H1 (cell line): ENCODE measurements at regions not wholly inside any gene's neighbourhood (a gene's known extent, or its start where the extent isn't known, plus 50 kb on each side); places are given as distances from the start of the nearest gene placed in this dataset.

Experiments
- CBX5 ChIP-seq: fragments of 300-800, 300-1000 bp; sonication (generic); IDR thresholded peaks from 2 replicates; pipeline ENCODE4 v1.7.1; 2016; ENCODE audit warnings: antibody characterized with exemption, low read length, low read depth
- CHD1 ChIP-seq: IDR thresholded peaks from 2 replicates; pipeline ENCODE4 v1.6.1; 2012; ENCODE audit warnings: low read depth, low read length, improper control_type of control experiment
- EP300 ChIP-seq, 2 experiments: IDR thresholded peaks; 1 replicate in 1 of 2; 2 replicates in 1 of 2; pipeline ENCODE4 v1.6.1; 2011 to 2012; ENCODE audit warnings: low read depth in 2 of 2, low read length in 2 of 2, mild to moderate bottlenecking in 2 of 2, borderline replicate concordance in 1 of 2, inconsistent platforms in 1 of 2, moderate library complexity in 1 of 2
- HDAC6 ChIP-seq: IDR thresholded peaks from one replicate; pipeline ENCODE4 v1.7.1; 2012; ENCODE audit warnings: low read depth, mild to moderate bottlenecking, inconsistent platforms, low read length, moderate library complexity
- NANOG ChIP-seq: IDR thresholded peaks from 2 replicates; pipeline ENCODE4 v1.6.1; 2011; ENCODE audit warnings: low read length, low read depth, mild to moderate bottlenecking, inconsistent platforms; ENCODE audit not compliant: insufficient read depth, poor library complexity, severe bottlenecking
- POLR2A ChIP-seq, 2 experiments: IDR thresholded peaks; 1 replicate in 1 of 2; 2 replicates in 1 of 2; pipeline ENCODE4 v1.6.1; 2011; ENCODE audit warnings: low read depth in 2 of 2, low read length in 2 of 2, mild to moderate bottlenecking in 2 of 2; ENCODE audit errors: control extremely low read depth in 1 of 2
- RBBP5 ChIP-seq: IDR thresholded peaks from 2 replicates; pipeline ENCODE4 v1.7.1; 2012; ENCODE audit warnings: low read depth, mild to moderate bottlenecking, inconsistent platforms, low read length, moderate library complexity, borderline replicate concordance
- RXRA ChIP-seq: IDR thresholded peaks from 2 replicates; pipeline ENCODE4 v1.6.1; 2011; ENCODE audit warnings: low read depth, mild to moderate bottlenecking, low read length, moderate library complexity; ENCODE audit not compliant: insufficient read depth
- SIN3A ChIP-seq, 2 experiments: IDR thresholded peaks in 1 of 2; conservative IDR thresholded peaks in 1 of 2; 2 replicates each; pipeline ENCODE4 v1.6.1; 2011 to 2012; ENCODE audit warnings: low read length in 2 of 2, improper control_type of control experiment in 1 of 2, low read depth in 1 of 2, mild to moderate bottlenecking in 1 of 2
- SIX5 ChIP-seq: IDR thresholded peaks from 2 replicates; pipeline ENCODE4 v1.6.1; 2011; ENCODE audit warnings: mild to moderate bottlenecking, low read depth, low read length
- SRF ChIP-seq: IDR thresholded peaks from 2 replicates; pipeline ENCODE4 v1.6.1; 2011; ENCODE audit warnings: mild to moderate bottlenecking, low read depth, low read length, moderate library complexity
- TEAD4 ChIP-seq: IDR thresholded peaks from 2 replicates; pipeline ENCODE4 v1.6.1; 2012; ENCODE audit warnings: low read depth, low read length, inconsistent platforms, mixed read lengths
- TF ChIP-seq, protein P1 (sequence below): fragments of 300-600 bp; sonication (generic); IDR thresholded peaks from 2 replicates; pipeline ENCODE4 v1.7.1; 2012; ENCODE audit warnings: low read length, moderate library complexity, mild to moderate bottlenecking, inconsistent platforms; ENCODE audit not compliant: insufficient replicate concordance

DNA sequence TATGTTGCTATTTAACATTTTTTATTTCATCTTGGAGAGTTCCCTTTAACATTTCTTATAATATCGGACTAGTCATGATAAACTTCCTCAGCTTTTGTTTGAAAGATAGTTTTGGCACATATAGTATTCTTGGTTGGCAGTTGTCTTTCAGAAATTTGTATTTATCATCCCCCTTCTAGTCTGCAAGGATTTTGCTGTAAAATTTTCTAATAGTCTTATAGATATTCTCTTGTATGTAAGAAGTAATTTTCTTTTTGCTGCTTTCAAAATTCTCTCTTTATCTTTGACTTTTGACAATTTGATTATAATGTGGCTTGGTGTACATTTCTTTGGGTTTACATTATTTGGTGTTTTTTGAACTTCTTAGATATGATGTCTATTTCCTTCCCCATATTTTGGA, 116.0 kb upstream of the AVPR1A start (continued):
- TF ChIP-seq, protein P1, sequence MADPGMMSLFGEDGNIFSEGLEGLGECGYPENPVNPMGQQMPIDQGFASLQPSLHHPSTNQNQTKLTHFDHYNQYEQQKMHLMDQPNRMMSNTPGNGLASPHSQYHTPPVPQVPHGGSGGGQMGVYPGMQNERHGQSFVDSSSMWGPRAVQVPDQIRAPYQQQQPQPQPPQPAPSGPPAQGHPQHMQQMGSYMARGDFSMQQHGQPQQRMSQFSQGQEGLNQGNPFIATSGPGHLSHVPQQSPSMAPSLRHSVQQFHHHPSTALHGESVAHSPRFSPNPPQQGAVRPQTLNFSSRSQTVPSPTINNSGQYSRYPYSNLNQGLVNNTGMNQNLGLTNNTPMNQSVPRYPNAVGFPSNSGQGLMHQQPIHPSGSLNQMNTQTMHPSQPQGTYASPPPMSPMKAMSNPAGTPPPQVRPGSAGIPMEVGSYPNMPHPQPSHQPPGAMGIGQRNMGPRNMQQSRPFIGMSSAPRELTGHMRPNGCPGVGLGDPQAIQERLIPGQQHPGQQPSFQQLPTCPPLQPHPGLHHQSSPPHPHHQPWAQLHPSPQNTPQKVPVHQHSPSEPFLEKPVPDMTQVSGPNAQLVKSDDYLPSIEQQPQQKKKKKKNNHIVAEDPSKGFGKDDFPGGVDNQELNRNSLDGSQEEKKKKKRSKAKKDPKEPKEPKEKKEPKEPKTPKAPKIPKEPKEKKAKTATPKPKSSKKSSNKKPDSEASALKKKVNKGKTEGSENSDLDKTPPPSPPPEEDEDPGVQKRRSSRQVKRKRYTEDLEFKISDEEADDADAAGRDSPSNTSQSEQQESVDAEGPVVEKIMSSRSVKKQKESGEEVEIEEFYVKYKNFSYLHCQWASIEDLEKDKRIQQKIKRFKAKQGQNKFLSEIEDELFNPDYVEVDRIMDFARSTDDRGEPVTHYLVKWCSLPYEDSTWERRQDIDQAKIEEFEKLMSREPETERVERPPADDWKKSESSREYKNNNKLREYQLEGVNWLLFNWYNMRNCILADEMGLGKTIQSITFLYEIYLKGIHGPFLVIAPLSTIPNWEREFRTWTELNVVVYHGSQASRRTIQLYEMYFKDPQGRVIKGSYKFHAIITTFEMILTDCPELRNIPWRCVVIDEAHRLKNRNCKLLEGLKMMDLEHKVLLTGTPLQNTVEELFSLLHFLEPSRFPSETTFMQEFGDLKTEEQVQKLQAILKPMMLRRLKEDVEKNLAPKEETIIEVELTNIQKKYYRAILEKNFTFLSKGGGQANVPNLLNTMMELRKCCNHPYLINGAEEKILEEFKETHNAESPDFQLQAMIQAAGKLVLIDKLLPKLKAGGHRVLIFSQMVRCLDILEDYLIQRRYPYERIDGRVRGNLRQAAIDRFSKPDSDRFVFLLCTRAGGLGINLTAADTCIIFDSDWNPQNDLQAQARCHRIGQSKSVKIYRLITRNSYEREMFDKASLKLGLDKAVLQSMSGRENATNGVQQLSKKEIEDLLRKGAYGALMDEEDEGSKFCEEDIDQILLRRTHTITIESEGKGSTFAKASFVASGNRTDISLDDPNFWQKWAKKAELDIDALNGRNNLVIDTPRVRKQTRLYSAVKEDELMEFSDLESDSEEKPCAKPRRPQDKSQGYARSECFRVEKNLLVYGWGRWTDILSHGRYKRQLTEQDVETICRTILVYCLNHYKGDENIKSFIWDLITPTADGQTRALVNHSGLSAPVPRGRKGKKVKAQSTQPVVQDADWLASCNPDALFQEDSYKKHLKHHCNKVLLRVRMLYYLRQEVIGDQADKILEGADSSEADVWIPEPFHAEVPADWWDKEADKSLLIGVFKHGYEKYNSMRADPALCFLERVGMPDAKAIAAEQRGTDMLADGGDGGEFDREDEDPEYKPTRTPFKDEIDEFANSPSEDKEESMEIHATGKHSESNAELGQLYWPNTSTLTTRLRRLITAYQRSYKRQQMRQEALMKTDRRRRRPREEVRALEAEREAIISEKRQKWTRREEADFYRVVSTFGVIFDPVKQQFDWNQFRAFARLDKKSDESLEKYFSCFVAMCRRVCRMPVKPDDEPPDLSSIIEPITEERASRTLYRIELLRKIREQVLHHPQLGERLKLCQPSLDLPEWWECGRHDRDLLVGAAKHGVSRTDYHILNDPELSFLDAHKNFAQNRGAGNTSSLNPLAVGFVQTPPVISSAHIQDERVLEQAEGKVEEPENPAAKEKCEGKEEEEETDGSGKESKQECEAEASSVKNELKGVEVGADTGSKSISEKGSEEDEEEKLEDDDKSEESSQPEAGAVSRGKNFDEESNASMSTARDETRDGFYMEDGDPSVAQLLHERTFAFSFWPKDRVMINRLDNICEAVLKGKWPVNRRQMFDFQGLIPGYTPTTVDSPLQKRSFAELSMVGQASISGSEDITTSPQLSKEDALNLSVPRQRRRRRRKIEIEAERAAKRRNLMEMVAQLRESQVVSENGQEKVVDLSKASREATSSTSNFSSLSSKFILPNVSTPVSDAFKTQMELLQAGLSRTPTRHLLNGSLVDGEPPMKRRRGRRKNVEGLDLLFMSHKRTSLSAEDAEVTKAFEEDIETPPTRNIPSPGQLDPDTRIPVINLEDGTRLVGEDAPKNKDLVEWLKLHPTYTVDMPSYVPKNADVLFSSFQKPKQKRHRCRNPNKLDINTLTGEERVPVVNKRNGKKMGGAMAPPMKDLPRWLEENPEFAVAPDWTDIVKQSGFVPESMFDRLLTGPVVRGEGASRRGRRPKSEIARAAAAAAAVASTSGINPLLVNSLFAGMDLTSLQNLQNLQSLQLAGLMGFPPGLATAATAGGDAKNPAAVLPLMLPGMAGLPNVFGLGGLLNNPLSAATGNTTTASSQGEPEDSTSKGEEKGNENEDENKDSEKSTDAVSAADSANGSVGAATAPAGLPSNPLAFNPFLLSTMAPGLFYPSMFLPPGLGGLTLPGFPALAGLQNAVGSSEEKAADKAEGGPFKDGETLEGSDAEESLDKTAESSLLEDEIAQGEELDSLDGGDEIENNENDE, result no peak
- TF ChIP-seq SRF (no peak), TEAD4 (no peak), RBBP5 (no peak), EP300 (IDR thresholded peaks at IDR 0.05; ENCODE audit: borderline replicate concordance in 1 of 2, low read depth in 2 of 2, low read length in 2 of 2) (no peak), HDAC6 (no peak), POLR2A (IDR thresholded peaks at IDR 0.05; ENCODE audit: control extremely low read depth in 1 of 2, low read depth in 2 of 2, low read length in 2 of 2) (no peak), SIX5 (no peak), RXRA (no peak), NANOG (no peak), SIN3A (conservative IDR thresholded peaks at IDR 0.05 in 1 of 2, IDR thresholded peaks at IDR 0.05 in 1 of 2; ENCODE audit: low read depth in 1 of 2, low read length in 2 of 2) (no peak), CBX5 (no peak), CHD1 (no peak)
